Neural crest cell (in vitro differentiated cells): ENCODE measurements at regions not wholly inside any gene's neighbourhood (a gene's known extent, or its start where the extent isn't known, plus 50 kb on each side); places are given as distances from the start of the nearest gene placed in this dataset.
A peak's percentile ranks its signal among the peaks of the same experiment; 100 is the strongest.
"Not testable (repeated sequence)": the region's sequence is repeated elsewhere in the genome, so short reads cannot be mapped to it uniquely, and the experiment has no call there.

Experiments used
- DNase-seq: peaks from one replicate; pipeline ENCODE4 v3.0.0; 2021; ENCODE audit warnings: low read depth, mixed read lengths, low spot score
- H3K27ac Mint-ChIP-seq: one replicate; pipeline ENCODE4 v1.8.0; 2021; ENCODE audit warnings: mild to moderate bottlenecking, mixed read lengths; ENCODE audit not compliant: unreplicated experiment
- H3K27me3 Mint-ChIP-seq: 2 replicates; pipeline ENCODE4 v1.8.0; 2021; ENCODE audit warnings: low read depth, mild to moderate bottlenecking, mixed read lengths
- H3K36me3 Mint-ChIP-seq: 2 replicates; pipeline ENCODE4 v1.8.0; 2021; ENCODE audit warnings: low read depth, mild to moderate bottlenecking, mixed read lengths
- H3K4me1 Mint-ChIP-seq: 2 replicates; pipeline ENCODE4 v1.8.0; 2021; ENCODE audit warnings: mixed read lengths
- H3K4me3 Mint-ChIP-seq: one replicate; pipeline ENCODE4 v1.8.0; 2021; ENCODE audit warnings: mild to moderate bottlenecking, mixed read lengths
- H3K9me3 Mint-ChIP-seq: 2 replicates; pipeline ENCODE4 v1.8.0; 2021; ENCODE audit warnings: mixed read lengths

- H3K9me3 Mint-ChIP-seq, H3K4me1 Mint-ChIP-seq, H3K27ac Mint-ChIP-seq: not testable (repeated sequence)
Measured at GRCh38 chr7:65105650-65106203, 99.2 kb upstream of the ERV3-1 start.

DNA sequence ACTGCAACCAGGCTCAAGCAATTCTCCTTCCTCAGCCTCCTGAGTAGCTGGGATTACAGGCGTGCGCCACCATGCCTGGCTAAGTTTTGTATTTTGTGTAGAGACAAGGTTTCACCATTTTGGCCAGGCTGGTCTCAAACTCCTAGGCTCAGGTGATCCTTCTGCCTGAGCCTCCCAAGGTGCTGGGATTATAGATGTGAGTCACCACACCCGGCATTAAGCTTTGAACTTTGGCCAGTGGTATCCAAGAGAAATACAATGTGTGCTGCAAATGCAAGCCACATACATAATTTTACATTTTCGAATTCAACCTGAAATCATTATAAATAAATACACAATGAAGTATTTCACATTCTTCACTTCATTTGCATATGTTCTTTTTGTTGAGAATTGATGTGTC is 94.0 kb upstream of the ERV3-1 start:
- H3K27ac Mint-ChIP-seq, DNase-seq, H3K36me3 Mint-ChIP-seq, H3K27me3 Mint-ChIP-seq, H3K4me3 Mint-ChIP-seq, H3K4me1 Mint-ChIP-seq, H3K9me3 Mint-ChIP-seq: not testable (repeated sequence)

More at GRCh38 chr7:65105650-65106203, 99.2 kb upstream of the ERV3-1 start:
- DNase-seq, H3K36me3 Mint-ChIP-seq, H3K27me3 Mint-ChIP-seq, H3K4me3 Mint-ChIP-seq: not testable (repeated sequence)

GRCh38 chr7:65081669-65082055 is 75.2 kb upstream of the ERV3-1 start:
- H3K9me3 Mint-ChIP-seq, H3K36me3 Mint-ChIP-seq, DNase-seq, H3K4me1 Mint-ChIP-seq, H3K27ac Mint-ChIP-seq, H3K27me3 Mint-ChIP-seq: not testable (repeated sequence)
- H3K4me3 Mint-ChIP-seq = peak overlapping the region; percentile 93

GRCh38 chr7:65080799-65081668 is 74.5 kb upstream of the ERV3-1 start:
- Mint-ChIP-seq H3K4me3 (peak overlapping the region; percentile 93), H3K27ac (peak overlapping the region; percentile 78)
- not testable (repeated sequence) for H3K36me3 Mint-ChIP-seq, H3K27me3 Mint-ChIP-seq, H3K4me1 Mint-ChIP-seq, H3K9me3 Mint-ChIP-seq
- DNase-seq = peak; percentile 91

GRCh38 chr7:65074959-65075358 is 68.5 kb upstream of the ERV3-1 start:
- H3K9me3 Mint-ChIP-seq, H3K27ac Mint-ChIP-seq, H3K27me3 Mint-ChIP-seq, H3K4me3 Mint-ChIP-seq, H3K4me1 Mint-ChIP-seq, DNase-seq, H3K36me3 Mint-ChIP-seq: not testable (repeated sequence)

GRCh38 chr7:65073160-65073559 is 66.7 kb upstream of the ERV3-1 start:
- not testable (repeated sequence) for DNase-seq, H3K36me3 Mint-ChIP-seq, H3K9me3 Mint-ChIP-seq, H3K27ac Mint-ChIP-seq, H3K27me3 Mint-ChIP-seq, H3K4me3 Mint-ChIP-seq, H3K4me1 Mint-ChIP-seq

DNA sequence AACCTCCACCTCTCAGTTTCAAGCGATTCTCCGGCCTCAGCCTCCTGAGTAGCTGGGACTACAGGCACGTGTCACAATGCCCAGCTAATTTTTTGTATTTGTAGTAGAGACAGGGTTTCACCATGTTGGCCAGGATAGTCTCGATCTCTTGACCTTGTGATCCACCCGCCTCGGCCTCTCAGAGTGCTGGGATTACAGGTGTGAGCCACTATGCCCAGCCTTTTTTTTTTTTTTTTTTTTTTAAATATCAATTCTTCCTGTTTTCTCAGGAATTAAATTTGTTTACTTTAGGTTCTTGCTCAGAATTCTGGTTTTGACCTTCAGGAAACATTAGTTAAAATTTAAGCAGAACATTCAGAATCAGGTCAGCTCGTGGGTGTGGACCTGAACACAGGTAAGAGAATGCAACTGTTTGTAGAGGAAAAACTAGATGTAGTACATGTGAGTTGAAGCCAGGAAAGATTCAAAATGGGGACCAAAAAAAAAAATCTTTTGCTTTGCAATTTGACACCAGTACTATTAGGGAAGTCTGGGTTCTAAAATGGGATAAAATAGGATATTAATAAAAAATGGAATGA is 65.5 kb upstream of the ERV3-1 start:
- not testable (repeated sequence) for H3K27ac Mint-ChIP-seq, DNase-seq, H3K27me3 Mint-ChIP-seq, H3K36me3 Mint-ChIP-seq, H3K4me1 Mint-ChIP-seq, H3K9me3 Mint-ChIP-seq, H3K4me3 Mint-ChIP-seq

GRCh38 chr7:65069476-65069875 is 63.0 kb upstream of the ERV3-1 start:
- not testable (repeated sequence) for DNase-seq, H3K4me3 Mint-ChIP-seq, H3K9me3 Mint-ChIP-seq

DNA sequence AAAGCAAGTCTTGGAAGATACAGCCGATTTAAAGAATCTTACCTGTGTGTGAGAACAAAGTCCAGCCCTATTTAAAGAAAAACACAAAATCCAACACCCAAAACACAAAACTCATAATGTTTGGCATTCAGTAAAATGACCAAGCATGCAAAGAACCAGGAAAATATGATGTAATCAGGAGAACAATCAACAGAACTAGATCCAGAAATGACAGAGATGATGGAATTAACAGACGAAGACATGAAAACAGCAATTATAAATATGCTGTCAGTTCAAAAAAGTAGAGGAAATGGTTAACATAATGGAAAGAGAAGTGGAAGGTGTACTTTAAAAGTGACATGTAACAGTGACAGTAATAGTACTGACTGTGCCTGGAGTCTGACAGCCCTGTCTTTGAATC is 56.1 kb upstream of the ERV3-1 start:
- H3K36me3 Mint-ChIP-seq, DNase-seq, H3K4me3 Mint-ChIP-seq: not testable (repeated sequence)

More at GRCh38 chr7:65069476-65069875, 63.0 kb upstream of the ERV3-1 start:
- not testable (repeated sequence) for H3K36me3 Mint-ChIP-seq, H3K27me3 Mint-ChIP-seq, H3K4me1 Mint-ChIP-seq, H3K27ac Mint-ChIP-seq

DNA sequence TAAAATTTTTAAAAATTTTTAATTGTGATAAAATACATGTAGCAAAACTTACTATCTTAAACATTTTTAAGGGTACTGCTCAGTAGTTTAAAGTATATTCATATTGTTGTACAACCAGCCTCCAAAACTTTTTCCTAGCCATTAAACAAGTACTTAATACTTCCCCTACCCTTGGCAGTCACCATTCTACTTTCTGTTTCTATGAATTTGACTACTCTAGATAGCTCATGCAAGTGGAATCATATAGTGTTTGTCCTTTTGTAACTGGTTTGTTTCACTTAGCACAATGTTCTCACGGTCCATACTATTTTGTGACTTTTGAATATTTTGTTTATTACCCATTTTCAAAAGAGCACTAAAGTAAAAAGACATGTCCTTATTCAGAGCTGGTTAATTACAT is 52.8 kb upstream of the ERV3-1 start:
- not testable (repeated sequence) for H3K27ac Mint-ChIP-seq, H3K9me3 Mint-ChIP-seq, DNase-seq, H3K4me1 Mint-ChIP-seq, H3K27me3 Mint-ChIP-seq, H3K4me3 Mint-ChIP-seq
- H3K36me3 Mint-ChIP-seq = peaks cover 18% of the 10 kb centered on the region

More for the DNA sequence above, 56.1 kb upstream of the ERV3-1 start:
- not testable (repeated sequence) for H3K4me1 Mint-ChIP-seq, H3K27ac Mint-ChIP-seq, H3K9me3 Mint-ChIP-seq, H3K27me3 Mint-ChIP-seq
